ENCODE measurements at regions not wholly inside any gene's neighbourhood (a gene's known extent, or its start where the extent isn't known, plus 50 kb on each side); places are given as distances from the start of the nearest gene placed in this dataset.

- Histone ChIP-seq H3K27me3 (ENCODE audit: insufficient read depth, low read length) (0 out of 2 replicates have a peak, but pooled peaks cover 2% of the 10 kb centered on the region), H4K5ac (ENCODE audit: insufficient read length, low read depth, low read length) (no peak overlapping the region), H3K23ac (ENCODE audit: insufficient read length, low read depth, low read length) (no peak overlapping the region), H2AK5ac (ENCODE audit: insufficient read length, low read length) (no peak overlapping the region), H3K14ac (ENCODE audit: insufficient read depth, low read length) (no peak overlapping the region), H3K79me1 (ENCODE audit: insufficient read depth, low read depth, low read length, poor library complexity, severe bottlenecking) (no peaks in the 10 kb centered on the region), H3K79me2 (ENCODE audit: insufficient read depth, low read length) (no peaks in the 10 kb centered on the region), H3K56ac (ENCODE audit: insufficient read length, low read depth, low read length) (no peak overlapping the region), H4K8ac (replicated peaks; ENCODE audit: insufficient read length, low read depth, low read length) (no peak overlapping the region), H3K23me2 (ENCODE audit: insufficient read length, low read depth, low read length, poor library complexity, severe bottlenecking) (no peaks in the 10 kb centered on the region), H3K9me3 (ENCODE audit: control insufficient read depth, low read depth, low read length) (peaks cover 5% of the 10 kb centered on the region), H2BK12ac (ENCODE audit: insufficient read length, low read depth, low read length) (no peak overlapping the region), H3T11ph (ENCODE audit: low read length) (no peak overlapping the region), H3K4me1 (ENCODE audit: insufficient read depth, low read length) (no peaks in the 10 kb centered on the region), H2BK120ac (ENCODE audit: low read depth, low read length, poor library complexity, severe bottlenecking) (no peak overlapping the region), H2BK20ac (ENCODE audit: low read depth, low read length, poor library complexity, severe bottlenecking) (no peak overlapping the region), H3K18ac (ENCODE audit: insufficient read length, low read depth, low read length) (no peak overlapping the region), H3K4me2 (ENCODE audit: insufficient read depth, insufficient read length, low read length) (no peak overlapping the region), H3K27ac (ENCODE audit: insufficient read length, low read depth, low read length) (no peak overlapping the region), H4K91ac (ENCODE audit: insufficient read length, low read depth, low read length) (no peak overlapping the region), H3K4ac (ENCODE audit: low read depth, low read length) (no peak overlapping the region), H4K20me1 (ENCODE audit: control insufficient read depth, insufficient read depth, insufficient read length) (no peaks in the 10 kb centered on the region), H3K9ac (ENCODE audit: extremely low read depth, insufficient read length, low read length) (no peak overlapping the region), H2BK15ac (ENCODE audit: low read depth, low read length) (no peak overlapping the region), H2BK5ac (ENCODE audit: insufficient read length, low read length) (no peak overlapping the region), H2AFZ (ENCODE audit: low read length) (no peak overlapping the region)
- TF ChIP-seq CTCF (conservative IDR thresholded peaks at IDR 0.05), result no peak
- peaks cover 2 to 9% (median 7%) of the 10 kb centered on the region in 3 experiments; a peak in 5 of 7 replicates for H3K36me3 Mint-ChIP-seq (ENCODE audit: insufficient read depth in 1 of 3, low read depth in 3 of 3)
- no peak for DNase-seq
- H3K27ac Mint-ChIP-seq, result no peak overlapping the region
- peaks cover 76% of the 10 kb centered on the region for H3K27me3 Mint-ChIP-seq (ENCODE audit: low read depth)
- peaks cover 18 to 22% of the 10 kb centered on the region in 2 experiments for H3K9me3 Mint-ChIP-seq
- no peak overlapping the region for H3K4me3 Mint-ChIP-seq
- peaks cover 13 to 32% of the 10 kb centered on the region in 2 experiments for H3K4me1 Mint-ChIP-seq
Observed at GRCh38 chr21:39074508-39074907, 108.7 kb downstream of the PSMG1 start.
